Peyer's patch (tissue), 4 donors: ENCODE measurements at regions not wholly inside any gene's neighbourhood (a gene's known extent, or its start where the extent isn't known, plus 50 kb on each side); places are given as distances from the start of the nearest gene placed in this dataset.

ENCODE experiments used
- DNase-seq, 3 donors: peaks; one replicate each; pipeline ENCODE4 v3.0.0-alpha.2; 2017 to 2019
- H3K27ac ChIP-seq, 4 donors: fragments of 200-600 bp; sonication (generic); one replicate each; pipeline ENCODE4 v1.5.1; 2016 to 2019
- H3K27me3 ChIP-seq, 2 donors: fragments of 200-600 bp; sonication (generic); one replicate each; pipeline ENCODE4 v1.5.1; 2019
- H3K36me3 ChIP-seq, 3 donors: fragments of 200-600 bp; sonication (generic); one replicate each; pipeline ENCODE4 v1.5.1; 2016 to 2019
- H3K4me1 ChIP-seq, 4 donors: fragments of 200-600 bp; sonication (generic); one replicate each; pipeline ENCODE4 v1.5.1; 2016 to 2019
- H3K4me3 ChIP-seq, 4 donors: fragments of 200-600 bp; sonication (generic); 1 replicate in 3 of 4; 2 replicates in 1 of 4; pipeline ENCODE4 v1.5.1; 2016 to 2019; ENCODE audit warnings: mild to moderate bottlenecking in 1 of 4
- H3K9me3 ChIP-seq, 4 donors: fragments of 200-600 bp; sonication (generic); one replicate each; pipeline ENCODE4 v1.5.1; 2016 to 2019; ENCODE audit warnings: mild to moderate bottlenecking in 1 of 4
- CTCF ChIP-seq, 6 experiments: fragments of 450-650 bp in 4 of 6; fragments of 200-600 bp in 2 of 6; sonication (generic) in 1 of 6; IDR thresholded peaks; one replicate each; pipeline ENCODE4 v1.5.1; 2017 to 2019; ENCODE audit warnings: antibody characterized with exemption in 6 of 6, mild to moderate bottlenecking in 3 of 6, moderate library complexity in 1 of 6
- POLR2A ChIP-seq, 2 donors: fragments of 450-650 bp; IDR thresholded peaks; one replicate each; pipeline ENCODE4 v1.5.1; 2017; ENCODE audit warnings: antibody characterized with exemption in 2 of 2, mild to moderate bottlenecking in 2 of 2, moderate library complexity in 2 of 2

- TF ChIP-seq POLR2A (IDR thresholded peaks at IDR 0.05), result no peak
- no peak for TF ChIP-seq CTCF (IDR thresholded peaks at IDR 0.05)
These were observed 67.4 kb upstream of the WDR1 start for GRCh38 chr4:10184041-10184440.

GRCh38 chr4:10183462-10183861 lies 66.9 kb upstream of the WDR1 start:
- H3K36me3 ChIP-seq, result no peaks in the 10 kb centered on the region
- no peak overlapping the region for H3K4me3 ChIP-seq
- H3K27ac ChIP-seq, result no peak overlapping the region
- DNase-seq, result no peak
- no peaks in the 10 kb centered on the region for H3K27me3 ChIP-seq
- H3K4me1 ChIP-seq, result no peaks in the 10 kb centered on the region
- TF ChIP-seq CTCF (IDR thresholded peaks at IDR 0.05), result no peak
- TF ChIP-seq POLR2A (IDR thresholded peaks at IDR 0.05), result no peak
- no peaks in the 10 kb centered on the region for H3K9me3 ChIP-seq

More at GRCh38 chr4:10184041-10184440, 67.4 kb upstream of the WDR1 start:
- Histone ChIP-seq H3K27ac (no peak overlapping the region), H3K27me3 (no peaks in the 10 kb centered on the region), H3K9me3 (no peaks in the 10 kb centered on the region), H3K4me3 (no peak overlapping the region), H3K36me3 (no peaks in the 10 kb centered on the region), H3K4me1 (no peaks in the 10 kb centered on the region)
- DNase-seq, result no peak

- TF ChIP-seq POLR2A (IDR thresholded peaks at IDR 0.05) (no peak), CTCF (IDR thresholded peaks at IDR 0.05) (no peak)
These were observed 66.1 kb upstream of the WDR1 start for GRCh38 chr4:10182446-10183424.

GRCh38 chr4:10181745-10182445 lies 65.3 kb upstream of the WDR1 start:
- H3K9me3 ChIP-seq, result no peaks in the 10 kb centered on the region
- DNase-seq, result no peak
- H3K4me3 ChIP-seq, result no peak overlapping the region
- no peaks in the 10 kb centered on the region for H3K27me3 ChIP-seq
- no peaks in the 10 kb centered on the region for H3K36me3 ChIP-seq
- no peak overlapping the region for H3K27ac ChIP-seq
- TF ChIP-seq POLR2A (IDR thresholded peaks at IDR 0.05), result no peak
- TF ChIP-seq CTCF (IDR thresholded peaks at IDR 0.05), result no peak
- H3K4me1 ChIP-seq, result no peaks in the 10 kb centered on the region

More at GRCh38 chr4:10182446-10183424, 66.1 kb upstream of the WDR1 start:
- no peak for DNase-seq
- Histone ChIP-seq H3K4me1 (no peaks in the 10 kb centered on the region), H3K36me3 (no peaks in the 10 kb centered on the region), H3K4me3 (no peak overlapping the region), H3K9me3 (no peaks in the 10 kb centered on the region), H3K27me3 (no peaks in the 10 kb centered on the region), H3K27ac (no peak overlapping the region)

- no peaks in the 10 kb centered on the region for H3K36me3 ChIP-seq
- no peak for TF ChIP-seq CTCF (IDR thresholded peaks at IDR 0.05)
- TF ChIP-seq POLR2A (IDR thresholded peaks at IDR 0.05), result no peak
- H3K27ac ChIP-seq, result no peak overlapping the region
- H3K4me3 ChIP-seq, result no peak overlapping the region
- no peaks in the 10 kb centered on the region for H3K9me3 ChIP-seq
- no peaks in the 10 kb centered on the region for H3K27me3 ChIP-seq
- no peak for DNase-seq
- no peaks in the 10 kb centered on the region for H3K4me1 ChIP-seq
These were observed 64.5 kb upstream of the WDR1 start for GRCh38 chr4:10180927-10181744.
